ES-I3 (cell line): ENCODE measurements at regions not wholly inside any gene's neighbourhood (a gene's known extent, or its start where the extent isn't known, plus 50 kb on each side); places are given as distances from the start of the nearest gene placed in this dataset.
"Not testable (repeated sequence)": the region's sequence is repeated elsewhere in the genome, so short reads cannot be mapped to it uniquely, and the experiment has no call there.

Experiments used
- H3K36me3 ChIP-seq: 2 replicates; pipeline ENCODE4 v1.6.1; 2013; ENCODE audit warnings: mild to moderate bottlenecking, low read length, control low read depth, moderate library complexity; ENCODE audit not compliant: insufficient read depth
- H3K4me1 ChIP-seq: 2 replicates; pipeline ENCODE4 v1.6.1; 2013; ENCODE audit warnings: mild to moderate bottlenecking, control low read depth, low read length; ENCODE audit not compliant: insufficient read depth
- H3K9ac ChIP-seq: 2 replicates; pipeline ENCODE4 v1.6.1; 2013; ENCODE audit warnings: low read depth, mild to moderate bottlenecking, low read length, moderate library complexity
- H3K9me3 ChIP-seq: 2 replicates; pipeline ENCODE4 v1.6.1; 2013; ENCODE audit warnings: mild to moderate bottlenecking, low read length, moderate library complexity; ENCODE audit not compliant: control insufficient read depth, insufficient read depth

DNA sequence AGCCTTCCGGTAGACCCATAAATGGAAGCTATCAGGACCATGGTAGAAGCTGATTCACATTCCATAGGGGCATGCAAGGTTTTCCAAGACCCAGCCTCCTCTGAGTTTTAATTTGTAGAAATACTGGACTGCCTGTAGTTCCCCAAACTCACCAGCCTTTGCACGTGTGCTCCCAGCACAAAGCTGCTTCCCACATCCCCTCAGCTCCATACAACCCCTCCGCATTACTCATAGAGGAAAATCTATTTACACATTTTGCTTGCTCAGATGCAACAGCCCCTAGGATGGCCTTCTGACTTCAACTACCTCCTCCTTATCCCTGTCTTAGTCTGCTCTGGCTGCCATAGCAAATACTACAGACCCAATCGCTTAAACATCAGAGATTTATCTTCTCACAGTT is 336.2 kb downstream of the SETD4 start:
- Histone ChIP-seq H3K9me3 (no peaks in the 10 kb centered on the region), H3K9ac (no peak overlapping the region), H3K4me1 (no peaks in the 10 kb centered on the region), H3K36me3 (no peaks in the 10 kb centered on the region)

DNA sequence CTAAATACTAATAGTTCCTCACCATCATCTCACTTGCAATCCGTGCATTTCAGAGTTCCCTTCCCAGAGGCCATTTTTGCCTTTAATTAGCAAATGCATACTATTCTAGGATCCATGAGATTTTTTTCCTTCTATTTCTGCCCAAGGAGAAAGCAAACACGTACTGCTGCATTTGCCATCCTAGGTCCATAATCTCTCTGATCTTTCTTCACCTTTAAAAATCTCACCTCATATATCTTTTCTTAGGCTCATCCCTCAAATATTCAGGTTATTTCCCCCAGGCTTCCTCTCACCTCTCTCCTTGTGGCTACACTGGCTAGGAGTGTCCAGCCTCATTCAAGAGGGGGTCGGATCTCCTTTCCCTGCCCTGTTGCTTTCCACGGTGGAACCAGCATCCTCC is 338.6 kb downstream of the SETD4 start:
- no peaks in the 10 kb centered on the region for H3K4me1 ChIP-seq
- H3K9ac ChIP-seq, result no peak overlapping the region
- H3K36me3 ChIP-seq, result no peaks in the 10 kb centered on the region
- no peaks in the 10 kb centered on the region for H3K9me3 ChIP-seq

DNA sequence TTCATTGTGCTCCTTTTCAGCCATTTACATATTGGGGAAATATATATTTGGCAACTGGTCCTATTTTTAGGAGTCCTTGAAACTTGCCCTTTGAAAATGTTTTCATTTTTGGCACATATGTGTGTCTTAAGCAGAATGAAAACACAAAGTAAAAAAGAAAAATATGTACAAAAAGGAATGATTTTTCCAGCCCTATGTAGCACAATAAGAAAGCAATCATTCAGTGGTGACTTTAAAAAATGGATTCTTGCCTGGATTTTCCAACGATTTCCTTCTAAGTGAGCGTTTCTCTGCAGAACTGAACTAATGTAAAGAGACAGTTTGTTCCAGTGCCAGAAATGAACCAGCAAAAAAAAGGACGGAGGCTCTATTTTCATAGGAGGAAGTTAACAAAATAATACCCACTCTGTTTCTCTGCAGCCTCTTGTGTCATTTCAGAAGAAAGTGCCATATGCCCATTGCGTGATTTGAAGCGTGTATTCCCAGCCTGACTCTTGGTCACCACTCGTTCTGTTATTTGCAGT is 340.1 kb downstream of the SETD4 start:
- no peak overlapping the region for H3K9ac ChIP-seq
- H3K4me1 ChIP-seq, result no peaks in the 10 kb centered on the region
- H3K36me3 ChIP-seq, result no peaks in the 10 kb centered on the region
- no peaks in the 10 kb centered on the region for H3K9me3 ChIP-seq

DNA sequence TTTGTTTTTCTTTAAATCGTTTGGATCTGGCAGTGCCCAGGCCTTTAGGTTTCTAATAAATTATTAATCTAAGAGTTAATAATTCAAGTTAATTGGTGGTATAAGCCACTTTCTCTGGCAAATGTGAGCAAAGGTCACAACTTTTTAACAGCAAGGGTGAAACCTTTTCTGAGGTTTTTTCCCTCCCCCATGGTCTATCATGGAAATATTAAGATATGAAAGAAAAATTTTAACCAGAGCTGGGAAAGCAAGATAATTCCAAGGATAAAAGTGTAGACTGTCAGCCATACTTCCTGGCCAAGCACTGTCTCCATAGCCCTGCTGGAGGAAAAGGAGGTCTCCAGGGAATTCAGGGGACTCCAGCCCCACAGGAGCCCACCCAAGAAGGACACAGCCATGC is 341.2 kb downstream of the SETD4 start:
- H3K4me1 ChIP-seq, result no peaks in the 10 kb centered on the region
- H3K9me3 ChIP-seq, result no peaks in the 10 kb centered on the region
- no peaks in the 10 kb centered on the region for H3K36me3 ChIP-seq
- no peak overlapping the region for H3K9ac ChIP-seq

DNA sequence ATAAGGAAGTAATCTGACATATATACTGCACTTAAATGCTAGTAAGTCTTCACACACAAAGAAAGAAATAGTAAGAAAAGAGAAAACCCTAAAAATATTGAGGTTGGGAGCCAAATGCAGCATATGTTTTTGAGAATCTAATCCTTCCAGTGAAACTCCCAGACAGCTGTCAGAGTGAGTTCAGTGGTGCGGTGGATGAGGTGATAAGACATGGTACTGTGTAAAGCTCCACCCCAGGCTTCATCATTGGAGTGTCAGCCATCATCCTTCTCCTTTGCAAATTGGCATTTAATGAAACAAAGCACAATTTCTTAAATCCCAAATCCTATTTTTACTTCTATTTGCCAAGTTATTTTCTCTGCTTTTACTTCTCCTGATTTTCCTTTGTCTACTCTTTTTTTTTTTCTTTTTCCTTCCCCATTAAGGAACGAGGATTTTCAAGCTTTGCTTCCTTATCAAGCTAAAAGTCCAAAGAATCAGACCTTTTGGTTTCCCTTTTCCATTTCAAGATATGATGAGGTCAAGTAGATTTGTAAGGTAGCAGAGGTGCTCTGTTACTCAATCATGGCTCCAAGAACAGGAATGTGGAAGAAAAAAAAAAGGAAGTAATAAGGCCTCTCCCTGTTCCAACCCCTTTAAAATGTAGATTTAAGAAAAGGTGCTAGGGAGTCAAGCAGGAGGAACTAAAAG is 343.3 kb downstream of the SETD4 start:
- H3K4me1 ChIP-seq, result no peaks in the 10 kb centered on the region
- H3K9me3 ChIP-seq, result no peaks in the 10 kb centered on the region
- no peak overlapping the region for H3K9ac ChIP-seq
- H3K36me3 ChIP-seq, result no peaks in the 10 kb centered on the region

DNA sequence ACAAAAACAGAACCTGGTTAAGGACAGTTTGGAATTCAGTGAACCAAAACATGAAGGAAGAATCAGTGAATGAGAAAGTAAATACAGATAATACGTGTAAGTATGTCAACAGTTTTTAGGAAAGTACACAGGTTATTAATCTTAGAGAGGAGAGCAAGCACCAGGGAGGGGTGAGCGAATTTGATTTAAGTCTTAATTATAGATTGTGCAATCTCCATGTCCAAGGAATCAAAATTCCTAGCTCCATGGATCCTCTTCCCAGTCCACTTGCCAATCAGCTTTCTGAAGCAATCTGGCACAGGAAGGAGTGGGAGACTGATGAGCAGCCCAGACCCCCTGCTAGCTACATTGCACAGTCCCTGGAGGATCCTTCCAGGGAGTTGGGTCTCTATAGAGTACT is 346.4 kb downstream of the SETD4 start:
- no peaks in the 10 kb centered on the region for H3K36me3 ChIP-seq
- no peaks in the 10 kb centered on the region for H3K9me3 ChIP-seq
- H3K4me1 ChIP-seq, result no peaks in the 10 kb centered on the region
- no peak overlapping the region for H3K9ac ChIP-seq

- H3K9ac ChIP-seq, result no peak overlapping the region
- H3K9me3 ChIP-seq, result no peaks in the 10 kb centered on the region
- H3K36me3 ChIP-seq, result no peaks in the 10 kb centered on the region
- no peaks in the 10 kb centered on the region for H3K4me1 ChIP-seq
Measured at GRCh38 chr21:35711661-35712060, 348.7 kb downstream of the SETD4 start.

DNA sequence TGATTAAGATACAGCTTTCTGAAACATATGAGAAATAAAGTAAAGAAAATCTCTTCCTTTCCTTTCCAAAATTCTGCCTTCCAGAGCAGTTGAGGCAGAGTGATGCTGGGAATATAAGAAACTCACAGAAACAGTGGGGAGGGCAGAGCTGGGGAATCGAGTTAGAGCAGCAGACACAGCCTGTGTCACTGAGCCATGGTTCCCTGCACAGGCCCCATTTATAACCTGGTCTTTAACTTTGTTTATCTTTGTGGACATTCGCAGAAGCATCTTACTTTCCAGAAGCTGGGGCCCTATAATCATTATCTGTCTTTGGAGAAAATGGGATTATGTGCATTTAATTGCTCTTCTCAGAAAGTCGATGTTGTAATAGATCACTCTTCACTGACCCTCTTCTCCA is 349.1 kb downstream of the SETD4 start:
- Histone ChIP-seq H3K36me3 (no peaks in the 10 kb centered on the region), H3K4me1 (no peaks in the 10 kb centered on the region), H3K9ac (no peak overlapping the region), H3K9me3 (no peaks in the 10 kb centered on the region)

DNA sequence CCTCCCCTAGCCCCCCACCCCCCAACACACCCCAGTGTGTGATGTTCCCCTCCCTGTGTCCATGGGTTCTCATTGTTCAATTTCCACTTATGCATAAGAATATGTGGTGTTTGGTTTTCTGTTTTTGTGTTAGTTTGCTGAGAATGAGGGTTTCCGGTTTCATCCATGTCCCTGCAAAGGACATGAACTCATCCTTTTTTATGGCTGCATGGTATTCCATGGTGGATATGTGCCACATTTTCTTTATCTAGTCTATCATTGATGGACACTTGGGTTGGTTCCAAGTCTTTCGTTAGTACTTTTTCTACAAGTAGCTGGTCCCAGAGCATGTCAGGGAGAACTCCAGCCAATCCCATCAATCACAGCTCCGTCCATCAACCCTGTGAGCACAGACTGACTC is 350.3 kb downstream of the SETD4 start:
- not testable (repeated sequence) for H3K9ac ChIP-seq, H3K9me3 ChIP-seq, H3K36me3 ChIP-seq, H3K4me1 ChIP-seq

DNA sequence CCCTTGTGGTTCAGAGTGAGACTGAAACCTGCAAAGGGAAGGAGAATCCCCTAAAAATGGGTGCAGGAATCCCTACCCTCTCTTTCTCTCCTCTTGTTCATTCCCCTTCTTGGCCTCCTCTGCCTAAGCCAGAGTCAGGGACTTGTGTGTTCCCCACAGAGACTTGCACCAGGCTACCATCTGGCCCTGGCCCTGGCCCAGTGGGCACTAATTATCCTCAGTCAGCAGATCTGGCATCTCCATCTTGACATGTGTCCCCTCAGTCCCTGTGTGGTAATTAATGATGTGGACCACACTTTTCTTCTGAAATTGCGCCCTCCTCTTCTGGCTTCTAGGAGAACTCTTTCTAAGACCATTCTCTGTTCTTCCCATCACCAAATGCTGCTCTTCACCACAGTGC is 354.4 kb downstream of the SETD4 start:
- no peaks in the 10 kb centered on the region for H3K4me1 ChIP-seq
- H3K9ac ChIP-seq, result no peak overlapping the region
- no peaks in the 10 kb centered on the region for H3K36me3 ChIP-seq
- no peaks in the 10 kb centered on the region for H3K9me3 ChIP-seq

DNA sequence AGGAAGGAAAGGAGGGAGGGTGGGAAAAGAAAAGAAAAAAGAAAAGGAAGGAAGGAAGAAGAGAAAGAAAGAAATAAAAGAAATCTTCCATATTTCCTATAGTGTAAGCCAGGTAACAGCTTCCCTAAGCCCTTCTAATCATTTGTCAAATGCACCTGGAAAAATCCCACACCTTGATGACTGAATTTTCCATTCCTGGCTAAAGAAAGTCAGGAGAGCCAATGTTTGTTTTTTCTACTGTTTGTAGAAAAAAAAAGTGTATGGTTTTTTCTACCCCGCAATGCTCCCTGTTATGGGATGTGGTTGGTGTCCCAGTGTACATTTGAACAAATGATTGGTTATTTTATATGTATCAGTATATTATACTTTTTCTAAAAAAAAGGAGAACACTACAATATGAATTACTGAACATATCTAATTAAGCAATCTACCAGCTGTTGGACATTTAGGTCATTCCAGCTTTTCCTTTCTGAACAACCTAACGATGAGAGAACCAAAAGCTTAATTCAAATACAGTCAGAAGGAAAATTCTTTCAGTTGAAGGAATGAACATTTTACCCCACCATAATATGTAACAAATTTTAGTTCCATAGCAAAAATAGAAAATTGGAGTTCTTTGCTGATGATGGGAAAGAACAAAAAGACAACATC is 355.0 kb downstream of the SETD4 start:
- Histone ChIP-seq H3K36me3 (no peaks in the 10 kb centered on the region), H3K9me3 (no peaks in the 10 kb centered on the region), H3K9ac (no peak overlapping the region), H3K4me1 (no peaks in the 10 kb centered on the region)

GRCh38 chr21:35703704-35704103 is 356.6 kb downstream of the SETD4 start:
- Histone ChIP-seq H3K4me1 (no peaks in the 10 kb centered on the region), H3K9me3 (no peaks in the 10 kb centered on the region), H3K36me3 (no peaks in the 10 kb centered on the region), H3K9ac (no peak overlapping the region)

DNA sequence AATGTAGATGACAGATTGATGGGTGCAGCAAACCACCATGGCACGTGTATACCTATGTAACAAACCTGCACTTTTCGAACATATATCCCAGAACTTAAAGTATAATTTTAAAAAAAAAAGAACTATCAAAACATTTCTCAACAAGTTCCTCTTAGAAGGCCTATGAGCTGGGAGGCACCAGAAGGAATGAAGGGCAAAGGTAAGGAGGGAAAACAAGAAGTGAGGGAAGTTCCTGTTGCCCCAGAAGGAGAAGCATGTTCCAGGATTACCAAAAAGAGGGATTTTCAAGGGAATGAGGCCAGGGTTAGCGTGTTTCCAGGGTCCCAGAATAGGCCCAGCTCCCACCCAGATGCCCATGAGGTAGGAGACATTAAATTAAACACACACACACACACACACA is 361.0 kb downstream of the SETD4 start:
- no peak overlapping the region for H3K9ac ChIP-seq
- H3K36me3 ChIP-seq, result no peaks in the 10 kb centered on the region

GRCh38 chr21:35697321-35697808 is 363.0 kb downstream of the SETD4 start:
- no peaks in the 10 kb centered on the region for H3K9me3 ChIP-seq
- peaks cover under 1% of the 10 kb centered on the region; the same call in 1 of the 2 replicates for H3K4me1 ChIP-seq
- H3K36me3 ChIP-seq, result no peaks in the 10 kb centered on the region
- no peak overlapping the region for H3K9ac ChIP-seq

More for the DNA sequence above, 361.0 kb downstream of the SETD4 start:
- no peaks in the 10 kb centered on the region for H3K4me1 ChIP-seq
- H3K9me3 ChIP-seq, result no peaks in the 10 kb centered on the region

DNA sequence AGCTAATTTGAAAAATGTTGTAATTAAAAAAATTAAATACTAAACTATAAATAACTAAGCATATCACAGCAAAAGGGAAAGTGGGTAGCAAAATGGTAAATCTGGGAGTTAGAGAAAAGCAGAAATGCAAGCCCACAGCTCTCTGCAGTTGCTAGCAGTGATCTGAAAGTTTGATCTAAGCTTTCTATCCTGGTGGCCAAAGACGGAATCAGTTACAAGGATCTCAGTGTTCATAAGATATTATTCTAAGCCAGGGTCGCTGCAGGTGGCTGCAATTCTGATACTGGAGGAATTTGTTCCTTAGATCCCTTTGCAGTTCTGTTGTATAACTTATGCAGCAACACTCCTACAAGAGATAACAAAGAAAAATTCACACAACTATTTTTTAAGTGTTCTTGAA is 363.7 kb downstream of the SETD4 start:
- Histone ChIP-seq H3K4me1 (peaks cover 8% of the 10 kb centered on the region; the same call in 1 of the 2 replicates), H3K9ac (no peak overlapping the region), H3K9me3 (no peaks in the 10 kb centered on the region), H3K36me3 (no peaks in the 10 kb centered on the region)
